Hepatocyte (in vitro differentiated cells): ENCODE measurements at regions not wholly inside any gene's neighbourhood (a gene's known extent, or its start where the extent isn't known, plus 50 kb on each side); places are given as distances from the start of the nearest gene placed in this dataset.

Experiments
- DNase-seq: peaks from one replicate; pipeline ENCODE4 v3.0.0-alpha.2; 2016; ENCODE audit warnings: low spot score
- H2AFZ ChIP-seq: fragments of 200-600 bp; sonication (generic); 2 replicates; pipeline ENCODE4 v1.6.0; 2016; ENCODE audit warnings: antibody characterized with exemption, mild to moderate bottlenecking
- H3K27ac ChIP-seq: fragments of 200-600 bp; sonication (generic); 2 replicates; pipeline ENCODE4 v1.5.1; 2016; ENCODE audit warnings: mild to moderate bottlenecking
- H3K27me3 ChIP-seq: fragments of 200-600 bp; sonication (generic); 2 replicates; pipeline ENCODE4 v1.6.1; 2016
- H3K36me3 ChIP-seq: fragments of 200-600 bp; sonication (generic); replicated peaks from 2 replicates; pipeline ENCODE4 v1.5.1; 2016; ENCODE audit warnings: low read depth; ENCODE audit not compliant: insufficient read depth
- H3K4me1 ChIP-seq: fragments of 200-600 bp; sonication (generic); 2 replicates; pipeline ENCODE4 v1.5.1; 2016; ENCODE audit warnings: mild to moderate bottlenecking, moderate library complexity; ENCODE audit not compliant: insufficient read depth
- H3K4me2 ChIP-seq: fragments of 200-600 bp; sonication (generic); 2 replicates; pipeline ENCODE4 v1.6.0; 2016
- H3K4me3 ChIP-seq: fragments of 200-600 bp; sonication (generic); 2 replicates; pipeline ENCODE4 v1.5.1; 2016; ENCODE audit warnings: mild to moderate bottlenecking
- H3K79me2 ChIP-seq: fragments of 200-600 bp; sonication (generic); 2 replicates; pipeline ENCODE4 v1.6.0; 2017; ENCODE audit warnings: mild to moderate bottlenecking
- H3K9me2 ChIP-seq: fragments of 200-600 bp; sonication (generic); replicated peaks from 2 replicates; pipeline ENCODE4 v1.6.0; 2017; ENCODE audit warnings: mild to moderate bottlenecking; ENCODE audit not compliant: insufficient read depth
- H3K9me3 ChIP-seq: fragments of 200-600 bp; sonication (generic); 2 replicates; pipeline ENCODE4 v1.5.1; 2016; ENCODE audit warnings: low read depth, mild to moderate bottlenecking
- H4K20me1 ChIP-seq: fragments of 200-600 bp; sonication (generic); 2 replicates; pipeline ENCODE4 v1.6.0; 2016; ENCODE audit warnings: mild to moderate bottlenecking; ENCODE audit not compliant: insufficient read depth, poor library complexity, severe bottlenecking
- CTCF ChIP-seq: fragments of 200-600 bp; sonication (generic); IDR thresholded peaks from 2 replicates; pipeline ENCODE4 v1.5.1; 2016; ENCODE audit warnings: antibody characterized with exemption, mild to moderate bottlenecking; ENCODE audit not compliant: poor library complexity
- EZH2 ChIP-seq: fragments of 200-600 bp; sonication (generic); IDR thresholded peaks from 2 replicates; pipeline ENCODE4 v1.6.1; 2016; ENCODE audit warnings: antibody characterized with exemption, mild to moderate bottlenecking, borderline replicate concordance
- EZH2phosphoT487 ChIP-seq: fragments of 200-600 bp; sonication (generic); IDR thresholded peaks from one replicate; pipeline ENCODE4 v1.6.1; 2018; ENCODE audit warnings: antibody characterized with exemption, mild to moderate bottlenecking, low read depth, moderate library complexity; ENCODE audit not compliant: unreplicated experiment, severe bottlenecking
- WGBS: methylation state at CpG from one replicate; pipeline ENCODE4 v1.1.6; 2016; ENCODE audit warnings: low lambda C conversion rate; ENCODE audit errors: missing lambda C conversion rate; 5-methylcytosine and 5-hydroxymethylcytosine counted together

GRCh38 chr6:48973491-48973890 is 489.6 kb downstream of the MMUT start:
- Histone ChIP-seq H3K79me2 (no peaks in the 10 kb centered on the region), H3K4me1 (no peaks in the 10 kb centered on the region), H3K36me3 (no peaks in the 10 kb centered on the region), H3K4me3 (no peak overlapping the region), H4K20me1 (no peaks in the 10 kb centered on the region), H2AFZ (no peak overlapping the region), H3K27me3 (no peaks in the 10 kb centered on the region), H3K4me2 (no peak overlapping the region), H3K27ac (no peak overlapping the region), H3K9me3 (no peaks in the 10 kb centered on the region), H3K9me2 (no peaks in the 10 kb centered on the region)
- no peak for DNase-seq
- WGBS, result 82% methylated on average over 1 of the region's 1 CpG
- no peak for TF ChIP-seq EZH2
- TF ChIP-seq CTCF, result no peak
- no peak for TF ChIP-seq EZH2phosphoT487

GRCh38 chr6:48961781-48962415 is 501.2 kb downstream of the MMUT start:
- Histone ChIP-seq H4K20me1 (no peaks in the 10 kb centered on the region), H3K27me3 (no peaks in the 10 kb centered on the region), H3K27ac (no peak overlapping the region), H3K4me3 (no peak overlapping the region), H3K36me3 (no peaks in the 10 kb centered on the region), H3K4me2 (no peak overlapping the region), H3K79me2 (no peaks in the 10 kb centered on the region), H2AFZ (no peak overlapping the region), H3K9me2 (no peaks in the 10 kb centered on the region), H3K4me1 (no peaks in the 10 kb centered on the region), H3K9me3 (no peaks in the 10 kb centered on the region)
- 92% methylated on average over 4 of the region's 4 CpGs for WGBS
- TF ChIP-seq EZH2 (no peak), CTCF (no peak), EZH2phosphoT487 (no peak)
- no peak for DNase-seq

- no peaks in the 10 kb centered on the region for H4K20me1 ChIP-seq
- DNase-seq, result no peak
- H2AFZ ChIP-seq, result no peak overlapping the region
- no peaks in the 10 kb centered on the region for H3K9me3 ChIP-seq
- WGBS, result 74% methylated on average over 6 of the region's 6 CpGs
- H3K4me2 ChIP-seq, result no peak overlapping the region
- no peak for TF ChIP-seq CTCF
- no peaks in the 10 kb centered on the region for H3K4me1 ChIP-seq
- H3K9me2 ChIP-seq, result no peaks in the 10 kb centered on the region
- no peaks in the 10 kb centered on the region for H3K27me3 ChIP-seq
- H3K79me2 ChIP-seq, result no peaks in the 10 kb centered on the region
- no peak overlapping the region for H3K4me3 ChIP-seq
- no peaks in the 10 kb centered on the region for H3K36me3 ChIP-seq
- no peak overlapping the region for H3K27ac ChIP-seq
Measured at GRCh38 chr6:48959251-48960060, 503.6 kb downstream of the MMUT start.
